Activated CD8-positive, alpha-beta T cell treated with anti-CD3 and anti-CD28 coated beads, Interleukin-2, amount 10 ng/mL, durations not matched to agents 7 days and 5 days (primary cell): ENCODE measurements at regions not wholly inside any gene's neighbourhood (a gene's known extent, or its start where the extent isn't known, plus 50 kb on each side); places are given as distances from the start of the nearest gene placed in this dataset.
"Not testable (repeated sequence)": the region's sequence is repeated elsewhere in the genome, so short reads cannot be mapped to it uniquely, and the experiment has no call there.

Experiments
- ATAC-seq: fragments of 150-1000 bp; cut with Tn5 transposase; one replicate; pipeline ENCODE4 v1.10.0; 2021; ENCODE audit warnings: moderate library complexity
- CTCF ChIA-PET: fragments of 350-600 bp; sonication (Branson Sonifier 250); formaldehyde crosslinking; loops from one replicate; lab custom pipeline; 2021; ENCODE audit warnings: antibody characterized with exemption; lab: Charles Lee
- POLR2A ChIA-PET: fragments of 350-600 bp; sonication (Branson Sonifier 250); formaldehyde crosslinking; loops from one replicate; lab custom pipeline; 2021; ENCODE audit warnings: antibody characterized with exemption; lab: Charles Lee
- DNase-seq: peaks from one replicate; pipeline ENCODE4 v3.0.0-alpha.2; 2020
- H3K27ac Mint-ChIP-seq: one replicate; pipeline ENCODE4 v1.8.0; 2021; ENCODE audit warnings: mild to moderate bottlenecking, mixed read lengths
- H3K27me3 Mint-ChIP-seq: one replicate; pipeline ENCODE4 v1.8.0; 2021; ENCODE audit warnings: low read depth, mixed read lengths
- H3K36me3 Mint-ChIP-seq: one replicate; pipeline ENCODE4 v1.8.0; 2021; ENCODE audit warnings: low read depth, mixed read lengths
- H3K4me1 Mint-ChIP-seq: one replicate; pipeline ENCODE4 v1.8.0; 2021; ENCODE audit warnings: low read depth, mixed read lengths
- H3K4me3 Mint-ChIP-seq: one replicate; pipeline ENCODE4 v1.8.0; 2021; ENCODE audit warnings: mild to moderate bottlenecking, mixed read lengths
- H3K9me3 Mint-ChIP-seq: one replicate; pipeline ENCODE4 v1.8.0; 2022; ENCODE audit warnings: mixed read lengths; ENCODE audit not compliant: insufficient read depth

DNA sequence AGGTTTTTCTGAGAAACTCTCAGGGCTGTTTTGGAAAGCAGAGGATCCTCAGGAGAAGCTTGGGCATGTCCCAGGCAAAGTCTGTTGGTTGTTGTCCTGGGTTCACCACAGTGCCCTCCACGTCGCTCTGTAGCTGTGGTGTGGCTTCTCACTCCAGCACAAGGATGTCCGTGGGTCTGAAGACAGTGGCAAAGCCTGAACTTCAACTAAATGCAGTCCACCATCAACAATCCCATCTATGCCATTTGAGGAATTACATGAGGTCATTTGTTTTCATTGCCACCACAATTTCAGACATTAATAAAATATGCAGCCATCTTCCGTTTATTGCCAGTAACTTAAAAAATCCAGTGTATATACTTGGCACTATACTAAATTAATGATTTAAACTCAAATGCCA lies 272.1 kb downstream of the LRIG3 start:
- POLR2A ChIA-PET: no interaction called here
- Mint-ChIP-seq H3K36me3 (no peaks in the 10 kb centered on the region), H3K27ac (no peak overlapping the region), H3K27me3 (no peaks in the 10 kb centered on the region), H3K4me3 (no peak overlapping the region), H3K9me3 (no peaks in the 10 kb centered on the region), H3K4me1 (no peaks in the 10 kb centered on the region)
- DNase-seq (no peak), ATAC-seq (no peak)
- CTCF ChIA-PET: interaction anchor here (1.5 kb wide), 1 partner anchor 10 kb away, joined by 4 read pairs; no protein-coding TSS in a partner anchor

DNA sequence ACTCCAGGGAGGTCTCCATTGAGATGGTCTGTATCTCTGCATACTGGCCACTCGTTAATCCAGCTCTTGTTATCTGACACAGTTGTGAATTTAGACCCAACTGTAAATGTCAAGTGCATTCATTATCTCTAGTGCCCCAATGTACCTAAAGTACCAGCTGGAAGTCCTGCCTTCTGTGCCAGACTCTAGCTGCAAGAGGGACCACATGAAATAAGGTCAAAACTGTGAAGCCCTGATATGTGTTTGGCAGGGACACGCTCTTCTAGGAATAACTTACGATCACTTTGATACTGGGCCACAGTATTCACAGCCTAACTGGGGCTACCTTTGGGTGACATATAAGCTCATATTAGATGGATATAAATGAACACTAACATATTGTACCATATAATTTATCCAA lies 268.5 kb downstream of the LRIG3 start:
- DNase-seq (no peak), ATAC-seq (no peak)
- Mint-ChIP-seq H3K27ac (no peak overlapping the region), H3K4me3 (no peak overlapping the region), H3K9me3 (no peaks in the 10 kb centered on the region), H3K36me3 (no peaks in the 10 kb centered on the region), H3K4me1 (no peaks in the 10 kb centered on the region), H3K27me3 (no peaks in the 10 kb centered on the region)
- ChIA-PET CTCF (no interaction called here), POLR2A (no interaction called here)

- Mint-ChIP-seq H3K9me3 (no peaks in the 10 kb centered on the region), H3K4me3 (no peak overlapping the region), H3K4me1 (no peaks in the 10 kb centered on the region), H3K36me3 (no peaks in the 10 kb centered on the region), H3K27ac (no peak overlapping the region), H3K27me3 (no peaks in the 10 kb centered on the region)
- ChIA-PET CTCF (no interaction called here), POLR2A (no interaction called here)
- ATAC-seq (no peak), DNase-seq (no peak)
Observed at GRCh38 chr12:58654021-58654420, 266.3 kb downstream of the LRIG3 start.

GRCh38 chr12:58655375-58655774 lies 264.9 kb downstream of the LRIG3 start:
- Mint-ChIP-seq H3K4me1 (no peaks in the 10 kb centered on the region), H3K27ac (no peak overlapping the region)
- ATAC-seq: no peak

GRCh38 chr12:58656254-58657009 lies 263.9 kb downstream of the LRIG3 start:
- Mint-ChIP-seq H3K4me1 (no peaks in the 10 kb centered on the region), H3K36me3 (no peaks in the 10 kb centered on the region), H3K4me3 (no peak overlapping the region), H3K27ac (no peak overlapping the region), H3K9me3 (no peaks in the 10 kb centered on the region), H3K27me3 (no peaks in the 10 kb centered on the region)
- CTCF ChIA-PET: no interaction called here
- POLR2A ChIA-PET: no interaction called here
- DNase-seq: no peak
- no peak for ATAC-seq

More at GRCh38 chr12:58655375-58655774, 264.9 kb downstream of the LRIG3 start:
- ChIA-PET CTCF (no interaction called here), POLR2A (no interaction called here)
- Mint-ChIP-seq H3K9me3 (no peaks in the 10 kb centered on the region), H3K4me3 (no peak overlapping the region), H3K27me3 (no peaks in the 10 kb centered on the region), H3K36me3 (no peaks in the 10 kb centered on the region)
- no peak for DNase-seq

DNA sequence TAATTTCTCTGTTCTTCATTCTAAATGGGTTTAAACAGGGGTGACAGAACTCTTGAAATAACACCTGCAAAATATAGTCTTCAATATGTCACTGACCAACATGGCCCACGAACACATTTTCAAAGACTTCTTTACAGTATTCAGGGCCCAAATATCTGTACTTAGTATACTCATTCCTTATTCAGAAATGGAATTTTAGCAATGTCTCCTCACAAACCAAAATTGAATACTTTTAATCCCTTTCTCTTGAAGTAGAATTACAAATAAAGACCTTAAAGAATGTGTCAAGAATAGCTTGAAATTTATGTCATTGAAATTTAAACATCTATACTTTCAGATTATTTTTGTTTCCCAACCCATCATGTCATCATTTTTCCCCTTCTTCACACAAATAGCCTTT lies 263.1 kb downstream of the LRIG3 start:
- Mint-ChIP-seq H3K4me1 (no peaks in the 10 kb centered on the region), H3K27me3 (no peaks in the 10 kb centered on the region), H3K9me3 (no peaks in the 10 kb centered on the region), H3K4me3 (no peak overlapping the region), H3K27ac (no peak overlapping the region), H3K36me3 (no peaks in the 10 kb centered on the region)
- ChIA-PET POLR2A (no interaction called here), CTCF (interaction anchor here (0.8 kb wide), 1 partner anchor 10 kb away, joined by 4 read pairs; no protein-coding TSS in a partner anchor)
- no peak for ATAC-seq
- DNase-seq: no peak

DNA sequence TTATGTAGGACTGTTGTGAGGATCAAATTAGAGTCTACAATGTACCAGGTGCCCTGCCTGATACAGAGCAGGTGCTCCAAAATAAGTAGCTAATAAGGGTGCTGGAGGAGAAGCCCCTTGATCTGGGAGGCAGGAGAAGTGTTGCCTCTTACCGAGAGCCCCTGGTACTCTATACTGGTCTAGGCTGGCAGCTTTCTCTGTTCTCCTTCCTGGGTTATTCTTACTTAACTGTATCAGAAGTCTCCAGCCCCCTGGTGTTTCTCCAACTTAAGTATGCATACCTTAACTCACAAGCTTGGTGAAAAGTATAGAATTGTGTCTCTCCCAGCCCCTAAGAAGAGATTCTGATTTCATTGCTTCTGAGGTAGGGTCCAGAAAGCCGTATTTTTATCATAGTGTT lies 254.9 kb downstream of the LRIG3 start:
- Mint-ChIP-seq H3K4me1 (no peaks in the 10 kb centered on the region), H3K27ac (no peak overlapping the region), H3K36me3 (no peaks in the 10 kb centered on the region), H3K4me3 (no peak overlapping the region), H3K27me3 (no peaks in the 10 kb centered on the region), H3K9me3 (no peaks in the 10 kb centered on the region)
- DNase-seq (no peak), ATAC-seq (no peak)
- CTCF ChIA-PET: no interaction called here
- POLR2A ChIA-PET: no interaction called here

GRCh38 chr12:58668233-58668632 lies 252.1 kb downstream of the LRIG3 start:
- CTCF ChIA-PET: no interaction called here
- Mint-ChIP-seq H3K27ac (no peak overlapping the region), H3K9me3 (no peaks in the 10 kb centered on the region), H3K4me1 (no peaks in the 10 kb centered on the region), H3K36me3 (no peaks in the 10 kb centered on the region), H3K4me3 (no peak overlapping the region), H3K27me3 (no peaks in the 10 kb centered on the region)
- DNase-seq (no peak), ATAC-seq (no peak)
- POLR2A ChIA-PET: no interaction called here

DNA sequence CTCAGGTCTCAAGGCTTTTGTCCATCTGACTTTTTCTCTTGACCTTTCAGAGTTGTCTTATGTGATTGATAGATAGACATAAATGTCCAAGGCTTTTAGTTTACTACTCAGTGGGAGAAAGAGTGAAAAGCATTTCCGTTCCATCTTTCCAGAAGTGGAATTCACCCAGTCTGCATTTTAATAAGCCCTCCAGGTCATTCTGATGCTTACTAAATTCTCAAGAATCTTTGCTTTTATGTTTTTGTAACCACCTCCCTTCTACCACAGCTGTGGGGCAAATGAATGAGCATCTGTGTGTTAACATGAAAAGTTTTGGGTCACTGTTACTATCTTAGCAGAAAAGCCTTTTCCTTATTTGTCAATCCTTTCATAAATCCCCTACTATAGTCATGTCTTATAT lies 251.4 kb downstream of the LRIG3 start:
- H3K9me3 Mint-ChIP-seq: no peaks in the 10 kb centered on the region
- H3K36me3 Mint-ChIP-seq: no peaks in the 10 kb centered on the region
- H3K4me1 Mint-ChIP-seq: no peaks in the 10 kb centered on the region
- ChIA-PET CTCF (no interaction called here), POLR2A (no interaction called here)
- H3K4me3 Mint-ChIP-seq: no peak overlapping the region
- ATAC-seq: no peak
- H3K27me3 Mint-ChIP-seq: no peaks in the 10 kb centered on the region
- H3K27ac Mint-ChIP-seq: no peak overlapping the region
- no peak for DNase-seq

DNA sequence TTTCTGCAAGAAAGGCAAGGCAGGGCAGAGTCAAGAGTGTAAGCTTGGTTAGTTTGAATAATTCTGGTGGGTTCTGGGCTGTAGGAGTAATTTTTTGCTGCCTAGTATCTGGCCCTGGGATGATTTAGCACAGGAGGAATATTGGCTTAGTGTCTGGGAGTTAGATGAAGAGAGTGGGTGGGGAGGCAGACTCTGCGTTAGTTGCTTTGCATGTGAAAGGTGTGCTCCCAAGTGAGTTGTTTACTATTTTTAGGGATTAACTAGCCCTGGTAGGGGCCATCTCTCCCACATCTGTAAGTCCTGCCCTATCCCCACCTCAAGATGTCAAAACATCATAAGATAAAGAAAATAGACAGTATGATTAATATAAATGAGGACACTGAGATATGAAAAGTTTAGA lies 249.7 kb downstream of the LRIG3 start:
- CTCF ChIA-PET: no interaction called here

GRCh38 chr12:58671196-58671595 lies 249.1 kb downstream of the LRIG3 start:
- no peaks in the 10 kb centered on the region for H3K9me3 Mint-ChIP-seq
- no peak overlapping the region for H3K4me3 Mint-ChIP-seq
- no peaks in the 10 kb centered on the region for H3K4me1 Mint-ChIP-seq
- H3K27me3 Mint-ChIP-seq: no peaks in the 10 kb centered on the region
- ATAC-seq: no peak
- no peak overlapping the region for H3K27ac Mint-ChIP-seq
- ChIA-PET CTCF (no interaction called here), POLR2A (no interaction called here)
- DNase-seq: no peak
- no peaks in the 10 kb centered on the region for H3K36me3 Mint-ChIP-seq

More for the DNA sequence above, 249.7 kb downstream of the LRIG3 start:
- Mint-ChIP-seq H3K36me3 (no peaks in the 10 kb centered on the region), H3K4me3 (no peak overlapping the region), H3K9me3 (no peaks in the 10 kb centered on the region), H3K4me1 (no peaks in the 10 kb centered on the region), H3K27me3 (no peaks in the 10 kb centered on the region), H3K27ac (no peak overlapping the region)
- DNase-seq (no peak), ATAC-seq (no peak)
- POLR2A ChIA-PET: no interaction called here

DNA sequence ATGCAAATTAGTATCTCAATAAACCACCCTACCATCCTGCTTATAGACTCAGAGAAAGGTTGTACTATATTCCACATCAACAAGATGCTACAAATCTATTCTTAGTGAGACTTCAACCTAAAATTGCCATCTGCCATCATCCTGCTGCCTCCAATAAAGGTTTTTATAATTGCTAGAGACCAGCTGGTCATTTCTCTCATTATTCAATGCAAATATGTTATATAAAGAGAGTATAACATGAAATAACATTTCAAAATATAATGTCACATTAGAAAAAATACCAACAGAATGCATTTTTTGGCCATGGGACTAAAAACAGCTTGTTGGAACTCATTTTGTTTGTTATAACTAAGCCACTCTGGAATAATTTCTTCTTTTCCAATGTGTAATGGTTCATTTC lies 247.3 kb downstream of the LRIG3 start:
- no peaks in the 10 kb centered on the region for H3K36me3 Mint-ChIP-seq
- CTCF ChIA-PET: no interaction called here
- no peak for ATAC-seq

DNA sequence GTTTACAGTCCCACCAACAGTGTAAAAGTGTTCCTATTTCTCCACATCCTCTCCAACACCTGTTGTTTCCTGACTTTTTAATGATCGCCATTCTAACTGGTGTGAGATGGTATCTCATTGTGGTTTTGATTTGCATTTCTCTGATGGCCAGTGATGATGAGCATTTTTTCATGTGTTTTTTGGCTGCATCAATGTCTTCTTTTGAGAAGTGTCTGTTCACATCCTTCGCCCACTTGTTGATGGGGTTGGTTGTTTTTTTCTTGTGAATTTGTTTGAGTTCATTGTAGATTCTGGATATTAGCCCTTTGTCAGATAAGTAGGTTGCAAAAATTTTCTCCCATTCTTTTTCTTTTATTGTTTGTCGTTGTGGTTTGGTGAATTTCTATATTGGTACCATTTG lies 242.5 kb downstream of the LRIG3 start:
- H3K27ac Mint-ChIP-seq, POLR2A ChIA-PET, H3K27me3 Mint-ChIP-seq, ATAC-seq, CTCF ChIA-PET, H3K4me3 Mint-ChIP-seq, H3K4me1 Mint-ChIP-seq, H3K36me3 Mint-ChIP-seq, DNase-seq: not testable (repeated sequence)
- H3K9me3 Mint-ChIP-seq: peaks cover 14% of the 10 kb centered on the region

More for the DNA sequence above, 247.3 kb downstream of the LRIG3 start:
- DNase-seq: no peak
- Mint-ChIP-seq H3K27ac (no peak overlapping the region), H3K9me3 (peaks cover under 1% of the 10 kb centered on the region), H3K4me3 (no peak overlapping the region), H3K27me3 (no peaks in the 10 kb centered on the region), H3K4me1 (no peaks in the 10 kb centered on the region)
- POLR2A ChIA-PET: no interaction called here
